GM19239 (cell line): ENCODE measurements at regions not wholly inside any gene's neighbourhood (a gene's known extent, or its start where the extent isn't known, plus 50 kb on each side); places are given as distances from the start of the nearest gene placed in this dataset.

Source experiments
- DNase-seq: peaks from one replicate; pipeline ENCODE4 v3.0.0; 2011; ENCODE audit warnings: low spot score; ENCODE audit not compliant: insufficient read length
- FAIRE-seq: peaks from 2 replicates; lab custom pipeline; 2011; peaks lifted over from hg19 to GRCh38; lab: Jason Lieb, UNC

GRCh38 chr6:19297880-19298279 is 539.3 kb upstream of the ID4 start:
- DNase-seq = no peak
- no peak for FAIRE-seq

GRCh38 chr6:19298421-19298820 is 538.7 kb upstream of the ID4 start:
- DNase-seq = no peak
- FAIRE-seq = no peak

DNA sequence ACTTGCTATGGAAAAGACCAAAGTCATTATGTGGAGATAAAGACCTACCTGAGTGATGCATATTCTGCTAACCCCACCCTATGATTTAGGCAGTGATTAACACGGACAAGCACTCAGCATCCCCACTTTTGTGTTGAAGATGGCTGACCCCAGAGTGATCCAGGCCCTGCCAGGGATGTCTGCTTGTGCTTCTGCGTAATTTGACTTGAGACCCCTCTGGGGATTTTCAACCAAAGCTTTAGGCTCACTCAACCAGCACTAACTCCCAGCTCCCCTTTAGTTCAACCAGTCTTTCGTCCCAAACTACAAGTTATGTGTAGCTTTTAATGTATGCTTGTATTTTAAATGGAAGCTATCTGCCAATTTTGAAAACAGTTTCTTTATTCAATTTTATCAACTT is 538.0 kb upstream of the ID4 start:
- no peak for FAIRE-seq
- DNase-seq = no peak

- DNase-seq (no peak), FAIRE-seq (no peak)
These were observed 535.2 kb upstream of the ID4 start for GRCh38 chr6:19301980-19302379.

- DNase-seq = no peak
These were observed 533.8 kb upstream of the ID4 start for GRCh38 chr6:19303383-19303782.

GRCh38 chr6:19309661-19310060 is 527.5 kb upstream of the ID4 start:
- DNase-seq (no peak), FAIRE-seq (no peak)

More at GRCh38 chr6:19303383-19303782, 533.8 kb upstream of the ID4 start:
- FAIRE-seq = no peak

DNA sequence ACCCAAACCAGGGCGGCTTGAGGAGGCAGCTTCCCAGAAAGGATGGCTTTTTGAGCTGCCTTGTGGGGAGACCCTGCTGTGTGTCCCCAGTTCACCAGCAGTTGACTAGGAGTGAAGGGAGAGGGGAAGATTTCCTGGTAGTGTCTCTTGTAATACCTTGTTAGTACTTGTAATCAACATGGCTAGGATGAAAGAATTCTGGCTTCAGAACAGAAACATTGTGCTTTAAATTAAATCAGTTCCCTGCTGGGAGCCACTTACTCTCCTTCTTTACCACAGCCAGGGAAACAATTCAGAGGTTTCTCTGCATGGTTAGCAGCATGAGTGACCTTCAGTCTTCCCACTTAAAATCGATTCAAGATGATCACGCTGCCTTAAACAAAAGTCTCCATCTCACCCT is 525.4 kb upstream of the ID4 start:
- no peak for DNase-seq
- FAIRE-seq = no peak

DNA sequence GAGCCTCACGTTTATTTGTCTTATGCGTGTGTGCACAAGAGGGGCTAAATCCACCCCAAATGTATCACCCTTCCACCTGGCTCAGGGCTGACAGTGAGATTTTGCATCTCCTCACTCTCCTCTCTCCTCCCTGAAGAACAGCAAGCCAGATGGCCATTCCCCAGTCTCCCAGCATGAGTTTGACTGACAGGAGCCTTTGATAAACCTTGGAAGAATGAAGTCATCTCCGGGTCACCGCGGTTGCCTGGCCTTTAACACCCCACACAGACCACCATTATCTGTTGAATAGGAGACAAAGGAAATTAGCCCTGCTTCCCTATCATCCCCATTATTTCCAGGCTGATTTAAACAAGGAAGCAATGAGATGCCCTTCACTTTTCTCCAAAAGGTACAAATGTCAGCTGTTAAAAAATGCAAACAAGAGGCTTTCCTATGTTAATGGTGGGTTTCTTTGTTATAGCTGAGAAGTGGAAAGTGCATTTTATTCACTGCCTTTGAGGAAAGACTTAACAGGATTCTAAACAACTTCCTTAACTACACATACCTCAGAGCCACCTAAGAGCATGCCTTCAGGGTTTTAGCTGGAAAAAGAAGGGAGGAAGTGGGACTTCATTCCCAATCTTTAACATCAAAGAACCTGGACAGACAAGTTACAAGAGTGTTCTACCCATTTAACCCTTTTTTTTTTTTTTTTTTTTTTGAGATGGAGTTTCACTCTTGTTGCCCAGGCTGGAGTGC is 524.8 kb upstream of the ID4 start:
- FAIRE-seq = no peak
- DNase-seq = no peak

DNA sequence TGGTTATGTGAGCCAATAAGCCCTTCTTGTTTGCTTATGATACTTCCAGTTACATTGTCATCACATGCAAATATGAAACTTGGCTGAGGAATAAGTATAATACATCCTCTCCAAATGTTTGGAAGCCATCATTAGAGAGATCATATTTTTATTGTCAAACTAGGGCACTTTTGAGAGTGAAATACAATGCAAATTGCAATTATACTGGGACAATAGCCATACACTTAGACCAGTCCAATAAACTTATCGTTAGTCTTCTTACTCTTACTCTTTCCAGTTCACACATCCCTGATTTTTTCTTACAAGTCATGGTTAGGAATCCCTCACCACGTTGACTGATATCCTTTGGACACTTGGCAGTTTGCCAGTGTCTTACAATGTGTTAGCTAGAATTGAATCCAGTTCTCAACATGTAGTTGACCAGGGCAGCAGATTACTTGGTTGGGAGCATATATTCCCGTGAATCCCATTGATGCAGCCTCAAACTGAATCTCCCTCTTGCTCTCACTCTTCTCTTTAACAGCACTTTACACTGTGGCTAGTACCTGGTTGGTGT is 519.7 kb upstream of the ID4 start:
- no peak for FAIRE-seq
- no peak for DNase-seq

- no peak for DNase-seq
- no peak for FAIRE-seq
These were observed 518.2 kb upstream of the ID4 start for GRCh38 chr6:19319005-19319404.

GRCh38 chr6:19320111-19320581 is 517.0 kb upstream of the ID4 start:
- FAIRE-seq (no peak), DNase-seq (no peak)

- no peak for FAIRE-seq
- no peak for DNase-seq
These were observed 514.3 kb upstream of the ID4 start for GRCh38 chr6:19322691-19323485.

DNA sequence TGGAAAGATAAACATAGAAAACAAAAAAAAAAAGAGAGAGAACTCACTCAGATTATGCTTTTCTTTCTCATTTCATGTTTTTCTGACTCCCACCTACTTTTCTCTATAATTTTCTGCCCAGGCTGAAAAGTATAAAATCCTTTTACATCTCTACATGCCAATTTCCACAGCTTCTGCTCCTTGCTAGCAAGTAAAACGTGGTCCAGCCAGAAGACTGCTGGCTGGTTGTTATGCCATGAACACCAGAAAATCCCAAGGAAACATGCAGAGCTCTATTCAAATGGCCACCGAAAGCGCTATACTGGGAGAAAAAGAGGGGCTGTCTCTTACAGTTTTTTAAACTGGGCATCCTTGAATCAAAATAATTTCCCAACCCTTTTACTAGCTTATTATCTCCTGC is 512.8 kb upstream of the ID4 start:
- DNase-seq (no peak), FAIRE-seq (no peak)

GRCh38 chr6:19325335-19325789 is 511.8 kb upstream of the ID4 start:
- FAIRE-seq = no peak
- no peak for DNase-seq

GRCh38 chr6:19327241-19327640 is 509.9 kb upstream of the ID4 start:
- no peak for DNase-seq
- no peak for FAIRE-seq

GRCh38 chr6:19327661-19328060 is 509.5 kb upstream of the ID4 start:
- no peak for DNase-seq
- no peak for FAIRE-seq

DNA sequence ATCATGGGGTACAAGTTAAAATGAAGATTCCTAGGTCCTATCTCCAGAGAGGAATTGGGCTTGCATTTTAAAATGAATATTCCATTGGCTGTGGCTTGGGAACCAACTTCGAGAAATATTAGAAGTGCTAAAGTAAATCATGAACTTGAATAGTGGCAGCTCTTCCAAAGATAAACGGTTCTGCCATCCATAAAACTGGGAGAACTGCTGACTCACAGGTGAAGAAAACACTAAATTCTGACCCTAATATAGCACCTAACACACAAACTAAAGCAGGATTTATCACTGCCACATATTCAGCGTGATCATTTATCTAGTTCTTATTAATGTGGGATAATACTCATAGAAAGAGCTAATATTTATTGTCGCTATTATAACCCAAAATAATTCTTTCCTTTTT is 508.1 kb upstream of the ID4 start:
- DNase-seq = no peak
- FAIRE-seq = no peak

GRCh38 chr6:19331089-19331488 is 506.1 kb upstream of the ID4 start:
- DNase-seq = no peak
- no peak for FAIRE-seq

- no peak for FAIRE-seq
- DNase-seq = no peak
These were observed 504.2 kb upstream of the ID4 start for GRCh38 chr6:19332806-19333460.

DNA sequence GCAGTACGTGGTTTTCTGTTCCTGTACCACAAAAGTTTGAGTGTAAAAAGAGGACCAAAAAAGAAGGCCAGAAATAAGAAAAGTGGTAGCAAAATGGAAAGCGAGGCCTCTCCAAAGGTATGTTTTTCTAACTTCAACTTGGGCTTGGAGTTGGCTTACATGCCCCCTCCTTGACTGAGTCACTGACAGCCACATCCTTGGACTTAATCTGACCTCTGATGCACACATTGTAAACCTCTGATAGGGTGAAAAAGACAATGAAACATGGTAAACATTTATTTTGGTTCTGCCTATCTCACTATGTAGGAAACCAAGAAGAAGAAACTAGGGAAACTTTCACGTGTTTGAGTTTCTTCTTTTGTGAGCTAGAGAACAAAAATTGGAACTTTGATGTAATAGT is 503.2 kb upstream of the ID4 start:
- FAIRE-seq (no peak), DNase-seq (no peak)

DNA sequence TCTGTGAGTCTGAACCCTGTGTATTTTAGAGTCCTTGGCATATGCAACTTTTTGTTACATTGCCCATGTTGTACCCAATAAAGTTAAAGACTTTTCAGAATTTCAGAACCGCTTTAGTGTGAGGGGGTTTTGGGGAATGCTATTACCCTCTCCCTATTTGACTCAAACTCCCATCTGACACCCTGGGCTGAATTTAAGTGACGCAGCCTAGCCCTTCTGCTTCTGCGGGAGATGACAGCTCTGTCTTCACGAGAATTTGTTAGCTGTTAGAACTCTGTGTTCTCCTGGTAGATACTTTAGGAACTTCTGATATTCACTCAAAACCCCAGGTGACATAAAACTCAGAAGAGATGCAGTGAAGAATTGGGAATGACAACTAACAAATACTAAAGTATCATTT is 500.6 kb upstream of the ID4 start:
- FAIRE-seq (no peak), DNase-seq (no peak)
